ENCODE measurements at regions not wholly inside any gene's neighbourhood (a gene's known extent, or its start where the extent isn't known, plus 50 kb on each side); places are given as distances from the start of the nearest gene placed in this dataset.
"Not testable (repeated sequence)": the region's sequence is repeated elsewhere in the genome, so short reads cannot be mapped to it uniquely, and the experiment has no call there.

DNA sequence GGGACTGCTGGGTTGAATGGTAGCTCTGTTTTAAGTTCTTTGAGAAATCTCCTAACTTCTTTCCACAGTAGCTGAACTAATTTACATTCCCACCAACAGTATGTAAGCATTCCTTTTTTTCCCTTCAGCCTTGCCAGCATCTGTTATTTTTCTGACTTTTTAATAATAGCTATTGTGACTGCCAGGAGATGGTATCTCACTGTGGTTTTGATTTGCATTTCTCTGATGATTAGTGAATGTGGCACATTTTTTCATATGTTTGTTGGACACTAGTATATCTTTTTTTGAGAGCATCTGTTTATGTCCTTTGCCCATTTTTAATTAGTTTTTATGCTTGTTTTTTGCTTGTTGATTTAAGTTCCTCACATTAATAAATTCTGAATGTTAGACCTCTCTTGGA is 990.8 kb downstream of the GATA3 start:
- Mint-ChIP-seq H3K4me3 (no peak overlapping the region), H3K27me3 (ENCODE audit: low read depth in 2 of 2) (peaks cover 3 to 6% of the 10 kb centered on the region in 2 donors), H3K9me3 (peaks cover 2% of the 10 kb centered on the region in 2 donors), H3K4me1 (no peaks in the 10 kb centered on the region), H3K36me3 (no peaks in the 10 kb centered on the region), H3K27ac (no peak overlapping the region)
- ATAC-seq (no peak), DNase-seq (no peak)
- Histone ChIP-seq H3K4me3 (ENCODE audit: low read length) (no peak overlapping the region), H3K4me1 (ENCODE audit: control insufficient read depth, insufficient read depth, low read length) (no peaks in the 10 kb centered on the region), H3K36me3 (ENCODE audit: control insufficient read depth, insufficient read depth, low read length) (no peaks in the 10 kb centered on the region), H3K9me3 (ENCODE audit: control insufficient read depth, insufficient read depth, low read length) (no peaks in the 10 kb centered on the region), H3K27me3 (ENCODE audit: control insufficient read depth, insufficient read depth, low read length) (no peaks in the 10 kb centered on the region), H3K27ac (ENCODE audit: low read length) (no peak overlapping the region)
- TF ChIP-seq, protein P1, sequence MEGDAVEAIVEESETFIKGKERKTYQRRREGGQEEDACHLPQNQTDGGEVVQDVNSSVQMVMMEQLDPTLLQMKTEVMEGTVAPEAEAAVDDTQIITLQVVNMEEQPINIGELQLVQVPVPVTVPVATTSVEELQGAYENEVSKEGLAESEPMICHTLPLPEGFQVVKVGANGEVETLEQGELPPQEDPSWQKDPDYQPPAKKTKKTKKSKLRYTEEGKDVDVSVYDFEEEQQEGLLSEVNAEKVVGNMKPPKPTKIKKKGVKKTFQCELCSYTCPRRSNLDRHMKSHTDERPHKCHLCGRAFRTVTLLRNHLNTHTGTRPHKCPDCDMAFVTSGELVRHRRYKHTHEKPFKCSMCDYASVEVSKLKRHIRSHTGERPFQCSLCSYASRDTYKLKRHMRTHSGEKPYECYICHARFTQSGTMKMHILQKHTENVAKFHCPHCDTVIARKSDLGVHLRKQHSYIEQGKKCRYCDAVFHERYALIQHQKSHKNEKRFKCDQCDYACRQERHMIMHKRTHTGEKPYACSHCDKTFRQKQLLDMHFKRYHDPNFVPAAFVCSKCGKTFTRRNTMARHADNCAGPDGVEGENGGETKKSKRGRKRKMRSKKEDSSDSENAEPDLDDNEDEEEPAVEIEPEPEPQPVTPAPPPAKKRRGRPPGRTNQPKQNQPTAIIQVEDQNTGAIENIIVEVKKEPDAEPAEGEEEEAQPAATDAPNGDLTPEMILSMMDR (IDR thresholded peaks at IDR 0.05) = no peak
- intact Hi-C loops (cut with micrococcal nuclease) = no loop called here

DNA sequence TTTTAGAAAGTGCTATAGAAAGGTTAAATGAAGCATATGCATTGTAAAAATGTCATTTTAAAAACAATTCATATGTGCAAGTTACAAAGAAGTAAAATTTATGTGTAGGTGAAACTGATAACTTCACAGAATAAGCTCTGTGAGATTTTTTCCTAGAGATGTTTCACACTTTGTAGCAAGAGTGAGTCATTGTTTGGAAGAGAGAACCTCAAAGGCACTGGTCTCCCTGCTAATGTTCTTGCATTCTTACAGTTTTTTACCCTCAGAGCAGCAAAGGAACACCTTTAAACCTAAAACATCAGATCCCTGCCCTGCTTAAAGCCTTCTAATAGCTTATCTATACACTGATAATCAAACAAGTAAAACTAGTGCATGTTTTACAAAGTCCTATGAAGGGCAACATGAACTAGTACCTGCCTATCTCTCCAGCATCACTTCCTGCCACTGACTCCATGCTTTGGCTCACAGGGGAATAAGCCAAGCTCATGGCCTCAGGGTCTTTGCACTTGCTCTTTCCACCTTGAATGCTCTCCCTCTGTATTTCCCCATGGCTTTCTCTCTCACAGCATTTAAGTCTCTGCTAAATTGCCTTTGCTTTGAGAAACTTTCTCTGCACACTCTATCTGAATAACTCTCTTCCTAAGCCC is 997.0 kb downstream of the GATA3 start:
- Histone ChIP-seq H3K4me1 (ENCODE audit: control insufficient read depth, insufficient read depth, low read length) (no peaks in the 10 kb centered on the region), H3K9me3 (ENCODE audit: control insufficient read depth, insufficient read depth, low read length) (peaks cover 1% of the 10 kb centered on the region), H3K27ac (ENCODE audit: low read length) (no peak overlapping the region), H3K36me3 (ENCODE audit: control insufficient read depth, insufficient read depth, low read length) (no peaks in the 10 kb centered on the region), H3K4me3 (ENCODE audit: low read length) (no peak overlapping the region), H3K27me3 (ENCODE audit: control insufficient read depth, insufficient read depth, low read length) (no peaks in the 10 kb centered on the region)
- intact Hi-C loops (cut with micrococcal nuclease) = no loop called here
- DNase-seq (no peak), ATAC-seq (no peak)
- Mint-ChIP-seq H3K4me3 (no peak overlapping the region), H3K4me1 (no peaks in the 10 kb centered on the region), H3K9me3 (peaks cover 5 to 6% of the 10 kb centered on the region in 2 donors), H3K36me3 (no peaks in the 10 kb centered on the region), H3K27me3 (ENCODE audit: low read depth in 2 of 2) (peaks cover 3 to 6% of the 10 kb centered on the region in 2 donors), H3K27ac (no peak overlapping the region)
- TF ChIP-seq, protein P1 (IDR thresholded peaks at IDR 0.05) = no peak

DNA sequence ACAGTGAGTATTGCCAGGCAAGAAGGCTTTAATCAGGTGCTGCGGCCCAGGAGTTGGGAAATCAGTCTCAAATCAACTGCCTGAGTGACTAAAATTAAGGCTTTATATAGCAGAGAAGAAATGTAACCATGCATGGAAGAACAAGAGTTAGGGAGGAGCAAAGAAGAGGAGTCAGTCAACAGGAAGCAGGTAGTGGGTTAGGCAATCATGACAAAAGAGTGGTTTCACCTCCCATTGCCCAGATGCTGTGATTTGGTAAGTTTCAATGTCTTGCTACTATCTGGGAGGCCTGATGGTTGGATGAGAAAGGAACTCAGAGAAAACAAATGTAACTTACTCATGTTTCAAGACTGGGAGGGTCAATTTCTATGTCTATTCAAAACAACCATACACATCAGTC is 998.3 kb downstream of the GATA3 start:
- peaks cover 4% of the 10 kb centered on the region for H3K9me3 ChIP-seq (ENCODE audit: control insufficient read depth, insufficient read depth, low read length)
- no peak overlapping the region for H3K27ac Mint-ChIP-seq
- DNase-seq (no peak), ATAC-seq (no peak)
- no peak overlapping the region for H3K4me3 Mint-ChIP-seq
- no peak overlapping the region for H3K27ac ChIP-seq (ENCODE audit: low read length)
- TF ChIP-seq, protein P1 (IDR thresholded peaks at IDR 0.05) = no peak
- H3K36me3 ChIP-seq (ENCODE audit: control insufficient read depth, insufficient read depth, low read length) = no peaks in the 10 kb centered on the region
- WGBS (ENCODE audit: insufficient coverage) = 85% methylated on average over 1 of the region's 1 CpG
- no peak overlapping the region for H3K4me3 ChIP-seq (ENCODE audit: low read length)
- peaks cover 1 to 4% of the 10 kb centered on the region in 2 donors for H3K27me3 Mint-ChIP-seq (ENCODE audit: low read depth in 2 of 2)
- peaks cover 5 to 6% of the 10 kb centered on the region in 2 donors for H3K9me3 Mint-ChIP-seq
- H3K4me1 Mint-ChIP-seq = no peaks in the 10 kb centered on the region
- H3K27me3 ChIP-seq (ENCODE audit: control insufficient read depth, insufficient read depth, low read length) = no peaks in the 10 kb centered on the region
- no peaks in the 10 kb centered on the region for H3K4me1 ChIP-seq (ENCODE audit: control insufficient read depth, insufficient read depth, low read length)
- no peaks in the 10 kb centered on the region for H3K36me3 Mint-ChIP-seq
- intact Hi-C loops (cut with micrococcal nuclease) = no loop called here

DNA sequence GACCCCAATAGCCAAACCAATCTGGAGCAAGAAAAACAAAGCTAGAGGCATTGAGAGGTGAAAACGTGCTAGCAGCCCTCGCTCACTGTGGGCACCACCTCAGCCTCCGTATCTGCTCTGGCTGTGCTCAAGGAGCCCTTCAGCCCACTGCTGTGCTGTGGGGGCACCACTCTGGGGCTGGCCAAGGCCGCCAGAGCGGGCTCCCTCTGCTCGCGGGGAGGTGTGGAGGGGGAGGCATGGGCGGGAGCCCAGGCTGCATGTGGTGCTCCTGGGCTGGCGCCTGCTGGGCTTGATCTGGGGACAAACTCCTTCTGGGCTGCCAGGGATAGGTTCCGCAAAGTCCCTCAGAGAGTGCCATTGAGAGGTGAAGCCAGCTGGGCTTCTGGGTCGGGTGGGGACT is 1002.0 kb downstream of the GATA3 start:
- no peak overlapping the region for H3K4me3 ChIP-seq (ENCODE audit: low read length)
- H3K4me3 Mint-ChIP-seq = no peak overlapping the region
- peaks cover 4% of the 10 kb centered on the region for H3K9me3 ChIP-seq (ENCODE audit: control insufficient read depth, insufficient read depth, low read length)
- no peak overlapping the region for H3K27ac Mint-ChIP-seq
- intact Hi-C loops (cut with micrococcal nuclease) = no loop called here
- H3K4me1 ChIP-seq (ENCODE audit: control insufficient read depth, insufficient read depth, low read length) = no peaks in the 10 kb centered on the region
- no peaks in the 10 kb centered on the region for H3K36me3 ChIP-seq (ENCODE audit: control insufficient read depth, insufficient read depth, low read length)
- WGBS (ENCODE audit: insufficient coverage) = 92% methylated on average over 11 of the region's 11 CpGs
- peaks cover 2 to 6% of the 10 kb centered on the region in 2 donors for H3K9me3 Mint-ChIP-seq
- TF ChIP-seq, protein P1 (IDR thresholded peaks at IDR 0.05) = no peak
- H3K27me3 Mint-ChIP-seq (ENCODE audit: low read depth in 2 of 2) = no peaks in the 10 kb centered on the region
- ATAC-seq = no peak
- DNase-seq = no peak
- no peak overlapping the region for H3K27ac ChIP-seq (ENCODE audit: low read length)
- H3K36me3 Mint-ChIP-seq = no peaks in the 10 kb centered on the region
- H3K27me3 ChIP-seq (ENCODE audit: control insufficient read depth, insufficient read depth, low read length) = no peaks in the 10 kb centered on the region
- peaks cover 0 to 8% of the 10 kb centered on the region in 2 donors for H3K4me1 Mint-ChIP-seq

DNA sequence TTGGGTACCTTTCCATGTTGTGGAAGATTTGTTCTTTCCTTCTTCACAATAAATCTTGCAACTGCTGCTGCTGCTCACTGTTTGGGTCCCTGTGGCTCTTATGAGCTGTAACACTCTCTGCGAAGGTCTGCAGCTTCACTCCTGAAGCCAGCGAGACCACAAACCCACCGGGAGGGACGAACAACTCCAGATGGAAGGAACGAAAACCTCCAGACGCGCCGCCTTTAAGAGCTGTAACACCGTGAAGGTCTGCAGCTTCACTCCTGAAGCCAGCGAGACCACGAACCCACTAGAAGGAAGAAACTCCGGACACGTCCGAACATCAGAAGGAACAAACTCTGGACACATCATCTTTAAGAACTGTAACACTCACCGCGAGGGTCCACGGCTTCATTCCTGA is 1002.8 kb downstream of the GATA3 start:
- H3K9me3 Mint-ChIP-seq; H3K27ac Mint-ChIP-seq; H3K4me3 ChIP-seq (ENCODE audit: low read length); H3K27me3 Mint-ChIP-seq (ENCODE audit: low read depth in 2 of 2); H3K9me3 ChIP-seq (ENCODE audit: control insufficient read depth, insufficient read depth, low read length); H3K4me1 Mint-ChIP-seq; H3K4me1 ChIP-seq (ENCODE audit: control insufficient read depth, insufficient read depth, low read length); ATAC-seq; H3K36me3 ChIP-seq (ENCODE audit: control insufficient read depth, insufficient read depth, low read length); intact Hi-C loops (cut with micrococcal nuclease); H3K36me3 Mint-ChIP-seq; H3K4me3 Mint-ChIP-seq; DNase-seq; H3K27me3 ChIP-seq (ENCODE audit: control insufficient read depth, insufficient read depth, low read length); H3K27ac ChIP-seq (ENCODE audit: low read length): not testable (repeated sequence)
- 89% methylated on average over 16 of the region's 17 CpGs for WGBS (ENCODE audit: insufficient coverage)
